PC-9 (cell line): ENCODE measurements at regions not wholly inside any gene's neighbourhood (a gene's known extent, or its start where the extent isn't known, plus 50 kb on each side); places are given as distances from the start of the nearest gene placed in this dataset.

Experiments used
- BruUV-seq: library from RNA; stranded (reverse); fragments of 400-500 nt; replicated peaks from 2 replicates; lab custom pipeline; 2021; lab: Mats Ljungman, UMichigan
- CTCF ChIA-PET: fragments of 300-600 bp; sonication (Branson Sonifier 250); formaldehyde crosslinking; loops from one replicate; lab custom pipeline; 2022; ENCODE audit warnings: antibody characterized with exemption; lab: Charles Lee
- POLR2A ChIA-PET: fragments of 300-600 bp; sonication (Branson Sonifier 250); formaldehyde crosslinking; loops from one replicate; lab custom pipeline; 2022; ENCODE audit warnings: antibody characterized with exemption; ENCODE audit not compliant: unreplicated experiment; lab: Charles Lee
- DNase-seq, 2 experiments: peaks; one replicate each; pipeline versions ENCODE4 v3.0.0 to v3.0.0-alpha.2; 2015 to 2022; ENCODE audit warnings: mixed read lengths in 1 of 2
- H2AFZ ChIP-seq: fragments of 200-600 bp; sonication (generic); 2 replicates; pipeline ENCODE4 v1.8.1; 2017; ENCODE audit warnings: antibody characterized with exemption
- H3F3A ChIP-seq: fragments of 200-600 bp; sonication (generic); 2 replicates; pipeline ENCODE4 v1.8.1; 2017; ENCODE audit warnings: antibody characterized with exemption, mild to moderate bottlenecking, low read depth; ENCODE audit not compliant: insufficient read depth
- H3K27ac ChIP-seq: fragments of 200-600 bp; sonication (generic); 2 replicates; pipeline ENCODE4 v1.6.1; 2016; ENCODE audit warnings: mixed run types
- H3K27me3 ChIP-seq: fragments of 200-600 bp; sonication (generic); 2 replicates; pipeline ENCODE4 v1.6.1; 2016; ENCODE audit warnings: low read depth, mixed run types; ENCODE audit not compliant: insufficient read depth
- H3K36me3 ChIP-seq: fragments of 200-600 bp; sonication (generic); 2 replicates; pipeline ENCODE4 v1.6.1; 2016; ENCODE audit warnings: low read depth, mixed run types
- H3K4me1 ChIP-seq: fragments of 200-600 bp; sonication (generic); replicated peaks from 2 replicates; pipeline ENCODE4 v1.6.1; 2016; ENCODE audit warnings: mixed run types; ENCODE audit not compliant: insufficient read depth
- H3K4me2 ChIP-seq: fragments of 200-600 bp; sonication (generic); 2 replicates; pipeline ENCODE4 v1.6.1; 2017; ENCODE audit warnings: mixed run types
- H3K4me3 ChIP-seq: fragments of 200-600 bp; sonication (generic); 2 replicates; pipeline ENCODE4 v1.6.1; 2016; ENCODE audit warnings: mixed run types
- H3K79me2 ChIP-seq: fragments of 200-600 bp; sonication (generic); 2 replicates; pipeline ENCODE4 v1.6.1; 2017; ENCODE audit warnings: low read depth, mixed run types
- H3K9me2 ChIP-seq: fragments of 200-600 bp; sonication (generic); 2 replicates; pipeline ENCODE4 v1.8.1; 2017; ENCODE audit warnings: mild to moderate bottlenecking; ENCODE audit not compliant: insufficient read depth
- H3K9me3 ChIP-seq: fragments of 200-600 bp; sonication (generic); 2 replicates; pipeline ENCODE4 v1.8.1; 2016; ENCODE audit warnings: low read depth; ENCODE audit not compliant: insufficient read depth
- H4K20me1 ChIP-seq: fragments of 200-600 bp; sonication (generic); 2 replicates; pipeline ENCODE4 v1.8.1; 2017; ENCODE audit not compliant: insufficient read depth
- CTCF ChIP-seq: fragments of 200-600 bp; sonication (generic); conservative IDR thresholded peaks from 2 replicates; pipeline ENCODE4 v1.6.1; 2017; ENCODE audit warnings: mixed run types, antibody characterized with exemption, mild to moderate bottlenecking, moderate library complexity
- EZH2 ChIP-seq: fragments of 200-600 bp; sonication (generic); IDR thresholded peaks from 2 replicates; pipeline ENCODE4 v1.8.0; 2017; ENCODE audit warnings: antibody characterized with exemption, low read depth
- intact Hi-C: fragments of 100-400 bp; cut with micrococcal nuclease; formaldehyde crosslinking; loops from one replicate; pipeline ENCODE4 v1.10.0; 2022; ENCODE audit not compliant: unreplicated experiment

DNA sequence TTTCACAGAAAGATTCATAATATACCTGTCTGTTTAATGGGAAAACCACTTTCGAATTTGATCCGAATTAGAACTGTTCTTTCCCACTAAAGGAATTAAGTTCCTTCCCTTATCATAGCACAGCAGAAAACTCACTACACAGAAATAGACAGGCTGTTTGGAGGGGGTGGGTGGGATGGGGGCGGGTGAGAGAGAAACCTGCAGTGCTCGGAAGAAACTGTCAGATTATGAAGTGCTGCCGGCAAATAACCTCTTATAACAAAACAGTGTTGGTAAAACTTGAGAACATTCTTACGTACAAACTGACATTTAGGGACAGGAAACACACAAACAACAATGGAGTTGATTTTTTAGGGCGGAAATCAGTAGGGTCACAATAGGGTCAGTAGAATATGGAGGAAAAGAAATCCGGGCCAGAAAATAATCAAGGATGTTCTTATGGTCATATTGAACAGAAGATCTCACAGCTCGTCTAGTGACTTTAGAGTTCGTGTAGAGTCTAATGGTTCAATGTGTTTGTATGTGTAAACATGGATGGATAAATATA lies 756.0 kb upstream of the LRATD1 start:
- ChIA-PET POLR2A (no interaction called here), CTCF (no interaction called here)
- no peaks in the 10 kb centered on the region for H3K36me3 ChIP-seq
- no peaks in the 10 kb centered on the region for H3K9me2 ChIP-seq
- H3K4me2 ChIP-seq, result no peak overlapping the region
- intact Hi-C loops, result no loop called here
- no peaks in the 10 kb centered on the region for H3K4me1 ChIP-seq
- no peak overlapping the region for H2AFZ ChIP-seq
- H3K4me3 ChIP-seq, result no peak overlapping the region
- no peaks in the 10 kb centered on the region for H3K79me2 ChIP-seq
- H3K9me3 ChIP-seq, result no peaks in the 10 kb centered on the region
- no peaks in the 10 kb centered on the region for H3F3A ChIP-seq
- no TSS peak for BruUV-seq
- no peaks in the 10 kb centered on the region for H4K20me1 ChIP-seq
- DNase-seq, result no peak
- no peak overlapping the region for H3K27ac ChIP-seq
- TF ChIP-seq EZH2, result no peak
- no peaks in the 10 kb centered on the region for H3K27me3 ChIP-seq

GRCh38 chr2:13877571-13877970 lies 754.9 kb upstream of the LRATD1 start:
- CTCF ChIA-PET, result no interaction called here
- H4K20me1 ChIP-seq, result no peaks in the 10 kb centered on the region
- H3K27me3 ChIP-seq, result no peaks in the 10 kb centered on the region
- intact Hi-C loops, result no loop called here
- no peaks in the 10 kb centered on the region for H3K36me3 ChIP-seq
- no peaks in the 10 kb centered on the region for H3F3A ChIP-seq
- no peak overlapping the region for H3K4me2 ChIP-seq
- no peak overlapping the region for H3K27ac ChIP-seq
- no peak overlapping the region for H2AFZ ChIP-seq
- H3K4me3 ChIP-seq, result no peak overlapping the region
- no peak for DNase-seq
- POLR2A ChIA-PET, result no interaction called here
- no peaks in the 10 kb centered on the region for H3K9me3 ChIP-seq
- no peak for TF ChIP-seq CTCF
- no TSS peak for BruUV-seq
- no peaks in the 10 kb centered on the region for H3K4me1 ChIP-seq
- no peaks in the 10 kb centered on the region for H3K79me2 ChIP-seq
- H3K9me2 ChIP-seq, result no peaks in the 10 kb centered on the region

DNA sequence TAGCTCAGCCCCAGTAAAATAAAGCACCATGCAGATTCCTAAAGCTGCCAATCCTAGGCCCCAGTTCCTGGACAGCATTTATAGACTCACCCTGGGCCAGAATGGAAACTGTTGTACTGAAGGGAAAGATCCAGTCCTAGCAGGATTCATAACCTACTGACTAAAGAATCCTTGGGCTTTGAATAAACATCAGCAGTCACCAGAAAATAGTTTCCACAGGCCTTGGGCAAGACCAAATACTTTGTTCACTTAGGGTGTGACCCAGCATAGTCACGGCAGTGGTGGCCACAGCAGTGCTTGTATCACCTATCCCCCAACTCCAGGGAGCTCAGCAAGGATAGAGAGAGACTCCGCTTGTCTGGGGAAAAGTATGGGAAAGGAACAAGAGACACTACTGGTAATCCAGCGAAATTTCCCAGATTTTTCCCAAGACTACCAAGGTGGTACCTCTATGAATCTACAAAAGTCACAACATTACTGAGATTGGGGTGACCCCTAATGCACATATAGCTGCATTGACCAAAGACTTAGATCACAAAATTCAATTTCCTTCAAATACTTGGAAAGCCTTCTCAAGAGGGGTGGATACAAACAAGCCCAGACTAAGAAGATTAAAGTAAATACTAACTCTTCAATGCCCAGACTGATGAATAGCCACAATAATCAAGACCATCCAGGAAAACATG lies 748.1 kb upstream of the LRATD1 start:
- no peak overlapping the region for H3K4me3 ChIP-seq
- H2AFZ ChIP-seq, result no peak overlapping the region
- H3K27ac ChIP-seq, result no peak overlapping the region
- H3K27me3 ChIP-seq, result no peaks in the 10 kb centered on the region
- H3K4me2 ChIP-seq, result no peak overlapping the region
- H3K9me3 ChIP-seq, result no peaks in the 10 kb centered on the region
- H3K4me1 ChIP-seq, result no peaks in the 10 kb centered on the region
- no peaks in the 10 kb centered on the region for H4K20me1 ChIP-seq
- no peaks in the 10 kb centered on the region for H3K79me2 ChIP-seq
- H3F3A ChIP-seq, result no peaks in the 10 kb centered on the region
- H3K36me3 ChIP-seq, result no peaks in the 10 kb centered on the region
- intact Hi-C loops, result no loop called here
- ChIA-PET POLR2A (no interaction called here), CTCF (no interaction called here)
- DNase-seq, result no peak
- TF ChIP-seq EZH2 (no peak), CTCF (no peak)
- no TSS peak for BruUV-seq
- H3K9me2 ChIP-seq, result no peaks in the 10 kb centered on the region

- intact Hi-C loops, result no loop called here
- Histone ChIP-seq H3K4me3 (no peak overlapping the region), H3K36me3 (no peaks in the 10 kb centered on the region), H3K4me2 (no peak overlapping the region), H3K79me2 (no peaks in the 10 kb centered on the region), H2AFZ (no peak overlapping the region), H3K27me3 (no peaks in the 10 kb centered on the region), H3K4me1 (no peaks in the 10 kb centered on the region), H4K20me1 (no peaks in the 10 kb centered on the region), H3K9me3 (no peaks in the 10 kb centered on the region), H3K9me2 (no peaks in the 10 kb centered on the region), H3F3A (no peaks in the 10 kb centered on the region), H3K27ac (no peak overlapping the region)
- no TSS peak for BruUV-seq
- CTCF ChIA-PET, result no interaction called here
- no peak for DNase-seq
- TF ChIP-seq EZH2 (no peak), CTCF (no peak)
- POLR2A ChIA-PET, result no interaction called here
These were observed 731.0 kb upstream of the LRATD1 start for GRCh38 chr2:13901526-13901925.
